ENCODE measurements at regions not wholly inside any gene's neighbourhood (a gene's known extent, or its start where the extent isn't known, plus 50 kb on each side); places are given as distances from the start of the nearest gene placed in this dataset.

GRCh38 chr14:81759541-81759940, 225.9 kb upstream of the SEL1L start:
- DNase-seq = no peak
- Histone ChIP-seq H3K27ac (no peak overlapping the region), H3K4me3 (no peak overlapping the region), H3K9me3 (no peaks in the 10 kb centered on the region), H3K27me3 (no peaks in the 10 kb centered on the region), H3K4me1 (ENCODE audit: insufficient read depth) (no peaks in the 10 kb centered on the region), H3K36me3 (no peaks in the 10 kb centered on the region)
- intact Hi-C loops (cut with DNase I) = no loop called here
- no peak for TF ChIP-seq EP300 (IDR thresholded peaks at IDR 0.05)
- WGBS, 3 donors = 63 to 71% (median 69%) methylated on average over 2 of the region's 2 CpGs

- intact Hi-C loops (cut with DNase I) = no loop called here
These were observed 232.1 kb upstream of the SEL1L start for GRCh38 chr14:81765651-81766275.

GRCh38 chr14:81766321-81766915, 232.8 kb upstream of the SEL1L start:
- TF ChIP-seq CTCF (IDR thresholded peaks at IDR 0.05) (no peak), EP300 (IDR thresholded peaks at IDR 0.05) (no peak)
- Histone ChIP-seq H3K9me3 (no peaks in the 10 kb centered on the region), H3K36me3 (no peaks in the 10 kb centered on the region), H3K4me1 (ENCODE audit: insufficient read depth) (no peaks in the 10 kb centered on the region), H3K27ac (no peak overlapping the region), H3K27me3 (no peaks in the 10 kb centered on the region), H3K4me3 (no peak overlapping the region)
- 81 to 85% (median 83%) methylated on average over 4 of the region's 4 CpGs for WGBS, 3 donors
- intact Hi-C loops (cut with DNase I) = no loop called here
- DNase-seq = no peak

More at GRCh38 chr14:81765651-81766275, 232.1 kb upstream of the SEL1L start:
- H3K27me3 ChIP-seq = no peaks in the 10 kb centered on the region
- WGBS, 3 donors = 71 to 78% (median 76%) methylated on average over 3 of the region's 3 CpGs
- H3K36me3 ChIP-seq = no peaks in the 10 kb centered on the region
- H3K4me1 ChIP-seq (ENCODE audit: insufficient read depth) = no peaks in the 10 kb centered on the region
- no peak for DNase-seq
- H3K4me3 ChIP-seq = no peak overlapping the region
- no peak overlapping the region for H3K27ac ChIP-seq
- no peak for TF ChIP-seq CTCF (IDR thresholded peaks at IDR 0.05)
- TF ChIP-seq POLR2A (IDR thresholded peaks at IDR 0.05) = no peak
- TF ChIP-seq EP300 (IDR thresholded peaks at IDR 0.05) = no peak
- H3K9me3 ChIP-seq = no peaks in the 10 kb centered on the region

- Histone ChIP-seq H3K4me1 (ENCODE audit: insufficient read depth) (no peaks in the 10 kb centered on the region), H3K27me3 (no peaks in the 10 kb centered on the region), H3K9me3 (no peaks in the 10 kb centered on the region), H3K36me3 (no peaks in the 10 kb centered on the region), H3K27ac (no peak overlapping the region), H3K4me3 (no peak overlapping the region)
- intact Hi-C loops (cut with DNase I) = no loop called here
- TF ChIP-seq POLR2A (IDR thresholded peaks at IDR 0.05) = no peak
- no peak for TF ChIP-seq EP300 (IDR thresholded peaks at IDR 0.05)
- no peak for TF ChIP-seq CTCF (IDR thresholded peaks at IDR 0.05)
- 74 to 89% (median 78%) methylated on average over 2 of the region's 2 CpGs for WGBS, 3 donors
- DNase-seq = no peak
These were observed 233.8 kb upstream of the SEL1L start for GRCh38 chr14:81767266-81767995.

All from ovary (tissue), 7 donors.